DMS53 treated with DMSO at 0.1 percent for 48 hours (cell line): ENCODE measurements at regions not wholly inside any gene's neighbourhood (a gene's known extent, or its start where the extent isn't known, plus 50 kb on each side); places are given as distances from the start of the nearest gene placed in this dataset.
"Not testable (repeated sequence)": the region's sequence is repeated elsewhere in the genome, so short reads cannot be mapped to it uniquely, and the experiment has no call there.

Experiments
- DNase-seq: peaks from one replicate; lab custom pipeline; 2025; ENCODE audit not compliant: unreplicated experiment; lab: John Stamatoyannopoulos, UW

- no peak for DNase-seq
These were observed 127.1 kb downstream of the MRPS30 start for GRCh38 chr5:44935871-44936270.

- DNase-seq, result no peak
These were observed 133.8 kb downstream of the MRPS30 start for GRCh38 chr5:44942524-44943001.

GRCh38 chr5:44943647-44944046, 134.9 kb downstream of the MRPS30 start:
- DNase-seq, result no peak

- no peak for DNase-seq
These were observed 137.0 kb downstream of the MRPS30 start for GRCh38 chr5:44945743-44946142.

GRCh38 chr5:44949687-44950086, 140.9 kb downstream of the MRPS30 start:
- no peak for DNase-seq

- no peak for DNase-seq
These were observed 142.6 kb downstream of the MRPS30 start for GRCh38 chr5:44951371-44951770.

GRCh38 chr5:44952376-44952775, 143.6 kb downstream of the MRPS30 start:
- DNase-seq, result peak; percentile 18

- DNase-seq, result no peak
These were observed 144.3 kb downstream of the MRPS30 start for GRCh38 chr5:44953078-44953477.

GRCh38 chr5:44958943-44959454, 150.3 kb downstream of the MRPS30 start:
- DNase-seq, result not testable (repeated sequence)

GRCh38 chr5:44969825-44970224, 161.1 kb downstream of the MRPS30 start:
- no peak for DNase-seq

GRCh38 chr5:44970963-44971362, 162.2 kb downstream of the MRPS30 start:
- DNase-seq, result not testable (repeated sequence)

- DNase-seq, result no peak
These were observed 166.1 kb downstream of the MRPS30 start for GRCh38 chr5:44974813-44975212.

GRCh38 chr5:44981708-44982107, 173.0 kb downstream of the MRPS30 start:
- no peak for DNase-seq

- no peak for DNase-seq
These were observed 174.3 kb downstream of the MRPS30 start for GRCh38 chr5:44983006-44983405.

- DNase-seq, result no peak
These were observed 178.3 kb downstream of the MRPS30 start for GRCh38 chr5:44987026-44987425.

- DNase-seq, result no peak
These were observed 182.9 kb downstream of the MRPS30 start for GRCh38 chr5:44991693-44992092.

- no peak for DNase-seq
These were observed 184.5 kb downstream of the MRPS30 start for GRCh38 chr5:44993286-44993685.

- DNase-seq, result no peak
These were observed 188.8 kb downstream of the MRPS30 start for GRCh38 chr5:44997506-44997905.

- DNase-seq, result not testable (repeated sequence)
These were observed 198.4 kb downstream of the MRPS30 start for GRCh38 chr5:45007102-45007501.

GRCh38 chr5:45017568-45017967, 208.8 kb downstream of the MRPS30 start:
- DNase-seq, result no peak

- no peak for DNase-seq
These were observed 220.8 kb downstream of the MRPS30 start for GRCh38 chr5:45029553-45029952.

GRCh38 chr5:45035991-45036390, 227.2 kb downstream of the MRPS30 start:
- no peak for DNase-seq

- no peak for DNase-seq
These were observed 229.2 kb downstream of the MRPS30 start for GRCh38 chr5:45037927-45038326.
